SK-N-SH (cell line): ENCODE measurements at regions not wholly inside any gene's neighbourhood (a gene's known extent, or its start where the extent isn't known, plus 50 kb on each side); places are given as distances from the start of the nearest gene placed in this dataset.

Experiments
- CTCF ChIA-PET: fragments of 300-600, 350-600 bp; formaldehyde crosslinking; extraction: SDS; loops from one replicate; lab custom pipeline; 2021; lab: Yijun Ruan, JAX
- POLR2A ChIA-PET: fragments of 350-600 bp; sonication (Branson Sonifier 250); formaldehyde crosslinking; extraction: SDS; loops from one replicate; lab custom pipeline; 2020; ENCODE audit warnings: antibody characterized with exemption, inconsistent platforms; lab: Yijun Ruan, JAX
- DNase-seq: peaks from one replicate; pipeline ENCODE4 v3.0.0; 2012
- H2AFZ ChIP-seq: fragments of 200-600 bp; sonication (generic); 2 replicates; pipeline ENCODE4 v1.8.1; 2016; ENCODE audit warnings: antibody characterized with exemption, mild to moderate bottlenecking, low read depth
- H3F3A ChIP-seq: fragments of 200-600 bp; sonication (generic); replicated peaks from 2 replicates; pipeline ENCODE3; 2016; ENCODE audit warnings: antibody characterized with exemption, mild to moderate bottlenecking; ENCODE audit not compliant: insufficient read depth
- H3K27ac ChIP-seq, 2 experiments: fragments of 200-500 bp in 1 of 2; fragments of 200-600 bp in 1 of 2; sonication (Bioruptor generic) in 1 of 2; sonication (generic), shearing (Covaris generic) in 1 of 2; 2 replicates each; pipeline versions ENCODE4 v1.5.1 to v1.6.1; 2014 to 2016; ENCODE audit warnings: low read depth in 2 of 2, inconsistent platforms in 1 of 2, low read length in 1 of 2, mild to moderate bottlenecking in 1 of 2, mixed read lengths in 1 of 2
- H3K27me3 ChIP-seq: fragments of 200-600 bp; sonication (generic), shearing (Covaris generic); 2 replicates; pipeline ENCODE4 v1.6.1; 2016; ENCODE audit warnings: mixed run types; ENCODE audit not compliant: insufficient read depth
- H3K36me3 ChIP-seq, 2 experiments: fragments of 200-500 bp in 1 of 2; fragments of 200-600 bp in 1 of 2; sonication (Bioruptor generic) in 1 of 2; sonication (generic) in 1 of 2; replicated peaks in 1 of 2; 2 replicates each; pipeline versions ENCODE3 to v1.5.1; 2014 to 2016; ENCODE audit warnings: low read length in 1 of 2, mild to moderate bottlenecking in 1 of 2; ENCODE audit not compliant: insufficient read depth in 2 of 2, control insufficient read depth in 1 of 2
- H3K4me1 ChIP-seq, 2 experiments: fragments of 200-500 bp in 1 of 2; fragments of 200-600 bp in 1 of 2; sonication (Bioruptor generic) in 1 of 2; sonication (generic), shearing (Covaris generic) in 1 of 2; 2 replicates each; pipeline versions ENCODE4 v1.5.1 to v1.6.1; 2014 to 2016; ENCODE audit warnings: low read depth in 1 of 2, low read length in 1 of 2, mixed run types in 1 of 2; ENCODE audit not compliant: insufficient read depth in 2 of 2, control insufficient read depth in 1 of 2
- H3K4me2 ChIP-seq: fragments of 200-600 bp; sonication (generic), shearing (Covaris generic); 2 replicates; pipeline ENCODE4 v1.6.1; 2017; ENCODE audit warnings: mixed run types
- H3K4me3 ChIP-seq, 2 experiments: fragments of 200-500 bp in 1 of 2; fragments of 200-600 bp in 1 of 2; sonication (Bioruptor generic) in 1 of 2; sonication (generic), shearing (Covaris generic) in 1 of 2; 2 replicates each; pipeline versions ENCODE4 v1.5.1 to v1.8.1; 2014 to 2016; ENCODE audit warnings: low read depth in 2 of 2, inconsistent platforms in 1 of 2, low read length in 1 of 2, mild to moderate bottlenecking in 1 of 2, mixed read lengths in 1 of 2, moderate library complexity in 1 of 2
- H3K79me2 ChIP-seq: fragments of 200-600 bp; sonication (generic); 2 replicates; pipeline ENCODE4 v1.8.1; 2017; ENCODE audit warnings: mild to moderate bottlenecking; ENCODE audit not compliant: insufficient read depth
- H3K9ac ChIP-seq: fragments of 200-600 bp; sonication (generic); 2 replicates; pipeline ENCODE4 v1.6.1; 2017; ENCODE audit warnings: mixed run types
- H3K9me2 ChIP-seq: fragments of 200-600 bp; sonication (generic); 2 replicates; pipeline ENCODE4 v1.6.1; 2017; ENCODE audit warnings: mixed run types
- H3K9me3 ChIP-seq: fragments of 200-600 bp; sonication (generic); 2 replicates; pipeline ENCODE4 v1.6.1; 2017; ENCODE audit warnings: mixed run types, mild to moderate bottlenecking, moderate library complexity
- H4K20me1 ChIP-seq: fragments of 200-600 bp; sonication (generic); 2 replicates; pipeline ENCODE4 v1.6.1; 2017; ENCODE audit warnings: mild to moderate bottlenecking, mixed run types; ENCODE audit not compliant: insufficient read depth
- CHD2 ChIP-seq: fragments of 150-350 bp; IDR thresholded peaks from 2 replicates; pipeline ENCODE4 v1.6.1; 2018; ENCODE audit warnings: low read length; ENCODE audit not compliant: partially characterized antibody
- ELF1 ChIP-seq: IDR thresholded peaks from 2 replicates; pipeline ENCODE4 v1.4.0; 2012
- EP300 ChIP-seq, 2 experiments: IDR thresholded peaks; 2 replicates each; pipeline versions ENCODE4 v1.4.0 to v1.6.1; 2012; ENCODE audit warnings: borderline replicate concordance in 1 of 2, low read depth in 1 of 2, low read length in 1 of 2
- FOXJ3 ChIP-seq: sonication (generic); formaldehyde crosslinking; IDR thresholded peaks from 2 replicates; pipeline ENCODE4 v1.5.1; 2020; ENCODE audit warnings: mild to moderate bottlenecking, missing genetic modification reagents
- FOXM1 ChIP-seq: IDR thresholded peaks from 2 replicates; pipeline ENCODE4 v1.4.0; 2012; ENCODE audit warnings: low read depth, mild to moderate bottlenecking
- JUND ChIP-seq: IDR thresholded peaks from 2 replicates; pipeline ENCODE4 v1.4.0; 2012
- MEF2A ChIP-seq: IDR thresholded peaks from 2 replicates; pipeline ENCODE4 v1.4.0; 2012; ENCODE audit warnings: low read depth, borderline replicate concordance
- NRF1 ChIP-seq: IDR thresholded peaks from 2 replicates; pipeline ENCODE4 v1.6.1; 2012; ENCODE audit warnings: low read depth, mild to moderate bottlenecking, low read length
- POLR2AphosphoS5 ChIP-seq: IDR thresholded peaks from 2 replicates; pipeline ENCODE4 v1.6.1; 2012; ENCODE audit warnings: low read depth, low read length
- RAD21 ChIP-seq: IDR thresholded peaks from 2 replicates; pipeline ENCODE4 v1.6.1; 2012; ENCODE audit warnings: mild to moderate bottlenecking, low read length
- RFX5 ChIP-seq: IDR thresholded peaks from 2 replicates; pipeline ENCODE4 v1.6.1; 2012; ENCODE audit warnings: mild to moderate bottlenecking, improper control_type of control experiment, low read length
- RXRA ChIP-seq: IDR thresholded peaks from 2 replicates; pipeline ENCODE4 v1.4.0; 2012; ENCODE audit warnings: low read depth, mild to moderate bottlenecking, borderline replicate concordance
- TAF1 ChIP-seq: IDR thresholded peaks from 2 replicates; pipeline ENCODE4 v1.6.1; 2012; ENCODE audit warnings: low read depth, mild to moderate bottlenecking, low read length, moderate library complexity, borderline replicate concordance
- TEAD4 ChIP-seq: IDR thresholded peaks from 2 replicates; pipeline ENCODE4 v1.4.0; 2012; ENCODE audit warnings: mild to moderate bottlenecking, borderline replicate concordance; ENCODE audit not compliant: insufficient read depth
- WGBS: methylation state at CpG from one replicate; pipeline ENCODE4 v1.1.6; 2017; ENCODE audit warnings: low lambda C conversion rate; 5-methylcytosine and 5-hydroxymethylcytosine counted together
- TF ChIP-seq, protein P1 (sequence below): IDR thresholded peaks from 2 replicates; pipeline ENCODE4 v1.4.0; 2012; ENCODE audit warnings: low read depth
- TF ChIP-seq, protein P2 (sequence below): fragments of 150-350 bp; IDR thresholded peaks from 2 replicates; pipeline ENCODE4 v1.6.1; 2017; ENCODE audit warnings: antibody characterized with exemption, low read length, low read depth, borderline replicate concordance
- TF ChIP-seq, protein P3 (sequence below): IDR thresholded peaks from 2 replicates; pipeline ENCODE4 v1.4.0; 2012; ENCODE audit warnings: low read depth, borderline replicate concordance
- TF ChIP-seq, protein P4 (sequence below): fragments of 200-600 bp; sonication (generic); IDR thresholded peaks from 2 replicates; pipeline ENCODE4 v1.6.1; 2017; ENCODE audit warnings: antibody characterized with exemption, mild to moderate bottlenecking, moderate library complexity
- TF ChIP-seq, protein P5 (sequence below): IDR thresholded peaks from 2 replicates; pipeline ENCODE4; 2012
- TF ChIP-seq, protein P6 (sequence below): fragments of 150-350 bp; IDR thresholded peaks from 2 replicates; pipeline ENCODE4 v1.6.1; 2016; ENCODE audit warnings: mild to moderate bottlenecking, low read depth, low read length

DNA sequence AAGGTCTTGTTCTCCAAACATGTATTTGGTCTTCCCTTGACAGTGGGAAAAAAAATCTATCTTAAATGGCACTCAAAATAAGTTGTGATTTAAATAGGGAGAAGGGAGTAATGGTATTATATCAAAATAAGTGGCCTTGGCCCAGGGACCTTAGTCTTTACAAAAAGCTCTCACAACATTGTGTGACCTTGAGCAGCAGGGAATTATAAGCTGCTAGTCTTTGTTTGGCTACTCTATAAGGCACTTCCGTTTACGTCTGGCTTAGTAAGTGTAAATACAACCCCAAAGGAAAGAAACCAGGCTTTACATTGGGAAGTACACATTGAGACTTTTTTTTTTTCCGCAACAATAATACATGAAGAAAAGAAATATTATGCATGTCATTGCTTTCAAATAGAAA, 734.0 kb upstream of the LINC00305 start:
- Histone ChIP-seq H3K4me2 (no peak overlapping the region), H3K36me3 (no peaks in the 10 kb centered on the region), H3K9ac (no peak overlapping the region), H3F3A (no peaks in the 10 kb centered on the region), H3K27me3 (no peaks in the 10 kb centered on the region), H3K27ac (no peak overlapping the region), H4K20me1 (no peaks in the 10 kb centered on the region), H3K79me2 (no peaks in the 10 kb centered on the region), H3K4me3 (no peak overlapping the region), H3K9me2 (no peaks in the 10 kb centered on the region), H3K9me3 (no peaks in the 10 kb centered on the region), H3K4me1 (no peaks in the 10 kb centered on the region), H2AFZ (no peak overlapping the region)
- ChIA-PET CTCF (interaction anchor here (1.2 kb wide), 1 partner anchor 10 kb away, joined by 3 read pairs; no protein-coding TSS in a partner anchor), POLR2A (interaction anchor here (0.8 kb wide), 1 partner anchor 685 kb away, joined by 3 read pairs; no protein-coding TSS in a partner anchor)
- TF ChIP-seq, protein P1, sequence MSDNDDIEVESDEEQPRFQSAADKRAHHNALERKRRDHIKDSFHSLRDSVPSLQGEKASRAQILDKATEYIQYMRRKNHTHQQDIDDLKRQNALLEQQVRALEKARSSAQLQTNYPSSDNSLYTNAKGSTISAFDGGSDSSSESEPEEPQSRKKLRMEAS, result no peak
- no peak for TF ChIP-seq TAF1
- TF ChIP-seq, protein P2, sequence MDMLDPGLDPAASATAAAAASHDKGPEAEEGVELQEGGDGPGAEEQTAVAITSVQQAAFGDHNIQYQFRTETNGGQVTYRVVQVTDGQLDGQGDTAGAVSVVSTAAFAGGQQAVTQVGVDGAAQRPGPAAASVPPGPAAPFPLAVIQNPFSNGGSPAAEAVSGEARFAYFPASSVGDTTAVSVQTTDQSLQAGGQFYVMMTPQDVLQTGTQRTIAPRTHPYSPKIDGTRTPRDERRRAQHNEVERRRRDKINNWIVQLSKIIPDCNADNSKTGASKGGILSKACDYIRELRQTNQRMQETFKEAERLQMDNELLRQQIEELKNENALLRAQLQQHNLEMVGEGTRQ, result no peak
- TF ChIP-seq RXRA, result no peak
- TF ChIP-seq, protein P3, sequence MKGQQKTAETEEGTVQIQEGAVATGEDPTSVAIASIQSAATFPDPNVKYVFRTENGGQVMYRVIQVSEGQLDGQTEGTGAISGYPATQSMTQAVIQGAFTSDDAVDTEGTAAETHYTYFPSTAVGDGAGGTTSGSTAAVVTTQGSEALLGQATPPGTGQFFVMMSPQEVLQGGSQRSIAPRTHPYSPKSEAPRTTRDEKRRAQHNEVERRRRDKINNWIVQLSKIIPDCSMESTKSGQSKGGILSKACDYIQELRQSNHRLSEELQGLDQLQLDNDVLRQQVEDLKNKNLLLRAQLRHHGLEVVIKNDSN, result no peak
- no peak for TF ChIP-seq MEF2A
- TF ChIP-seq JUND, result no peak
- no peak for TF ChIP-seq TEAD4
- TF ChIP-seq ELF1, result no peak
- TF ChIP-seq POLR2AphosphoS5, result no peak
- TF ChIP-seq, protein P4, sequence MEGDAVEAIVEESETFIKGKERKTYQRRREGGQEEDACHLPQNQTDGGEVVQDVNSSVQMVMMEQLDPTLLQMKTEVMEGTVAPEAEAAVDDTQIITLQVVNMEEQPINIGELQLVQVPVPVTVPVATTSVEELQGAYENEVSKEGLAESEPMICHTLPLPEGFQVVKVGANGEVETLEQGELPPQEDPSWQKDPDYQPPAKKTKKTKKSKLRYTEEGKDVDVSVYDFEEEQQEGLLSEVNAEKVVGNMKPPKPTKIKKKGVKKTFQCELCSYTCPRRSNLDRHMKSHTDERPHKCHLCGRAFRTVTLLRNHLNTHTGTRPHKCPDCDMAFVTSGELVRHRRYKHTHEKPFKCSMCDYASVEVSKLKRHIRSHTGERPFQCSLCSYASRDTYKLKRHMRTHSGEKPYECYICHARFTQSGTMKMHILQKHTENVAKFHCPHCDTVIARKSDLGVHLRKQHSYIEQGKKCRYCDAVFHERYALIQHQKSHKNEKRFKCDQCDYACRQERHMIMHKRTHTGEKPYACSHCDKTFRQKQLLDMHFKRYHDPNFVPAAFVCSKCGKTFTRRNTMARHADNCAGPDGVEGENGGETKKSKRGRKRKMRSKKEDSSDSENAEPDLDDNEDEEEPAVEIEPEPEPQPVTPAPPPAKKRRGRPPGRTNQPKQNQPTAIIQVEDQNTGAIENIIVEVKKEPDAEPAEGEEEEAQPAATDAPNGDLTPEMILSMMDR, result no peak
- DNase-seq, result no peak
- WGBS, result 64% methylated on average over 3 of the region's 3 CpGs

DNA sequence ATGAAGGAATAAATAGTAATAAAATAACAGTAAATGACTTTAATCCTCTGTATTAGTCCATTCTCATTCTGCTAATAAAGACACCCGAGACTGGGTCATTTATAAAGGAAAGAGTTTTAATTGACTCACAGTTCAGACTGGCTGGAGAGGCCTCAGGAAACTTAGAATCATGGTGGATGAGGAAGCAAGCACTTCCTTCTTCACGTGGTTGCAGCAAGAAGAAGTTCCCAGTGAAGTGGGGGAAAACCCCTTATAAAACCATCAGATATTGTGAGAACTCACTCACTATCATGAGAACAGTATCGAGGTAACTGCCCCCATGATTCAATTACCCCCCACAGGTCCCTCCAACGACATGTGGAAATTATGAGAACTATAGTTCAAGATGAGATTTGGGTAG, 727.9 kb upstream of the LINC00305 start:
- no peaks in the 10 kb centered on the region for H3K36me3 ChIP-seq
- DNase-seq, result no peak
- H3K4me1 ChIP-seq, result no peaks in the 10 kb centered on the region
- CTCF ChIA-PET, result no interaction called here
- no peaks in the 10 kb centered on the region for H3K79me2 ChIP-seq
- H3F3A ChIP-seq, result no peaks in the 10 kb centered on the region
- H3K4me2 ChIP-seq, result no peak overlapping the region
- H3K4me3 ChIP-seq, result no peak overlapping the region
- POLR2A ChIA-PET, result no interaction called here
- no peak overlapping the region for H2AFZ ChIP-seq
- no peak overlapping the region for H3K9ac ChIP-seq
- H3K9me3 ChIP-seq, result no peaks in the 10 kb centered on the region
- H3K9me2 ChIP-seq, result no peaks in the 10 kb centered on the region
- H3K27ac ChIP-seq, result no peak overlapping the region
- no peaks in the 10 kb centered on the region for H3K27me3 ChIP-seq
- WGBS, result 13% methylated on average over 4 of the region's 4 CpGs
- no peaks in the 10 kb centered on the region for H4K20me1 ChIP-seq
- TF ChIP-seq CHD2 (no peak), POLR2AphosphoS5 (no peak), FOXM1 (no peak), FOXJ3 (CRISPR knock-in tag) (no peak), RFX5 (no peak), JUND (no peak), NRF1 (no peak), EP300 (IDR thresholded peaks at IDR 0.05; ENCODE audit: borderline replicate concordance in 1 of 2, low read depth in 1 of 2, low read length in 1 of 2) (no peak), RAD21 (no peak), RXRA (no peak)
- TF ChIP-seq, protein P2, result no peak
- TF ChIP-seq, protein P5, sequence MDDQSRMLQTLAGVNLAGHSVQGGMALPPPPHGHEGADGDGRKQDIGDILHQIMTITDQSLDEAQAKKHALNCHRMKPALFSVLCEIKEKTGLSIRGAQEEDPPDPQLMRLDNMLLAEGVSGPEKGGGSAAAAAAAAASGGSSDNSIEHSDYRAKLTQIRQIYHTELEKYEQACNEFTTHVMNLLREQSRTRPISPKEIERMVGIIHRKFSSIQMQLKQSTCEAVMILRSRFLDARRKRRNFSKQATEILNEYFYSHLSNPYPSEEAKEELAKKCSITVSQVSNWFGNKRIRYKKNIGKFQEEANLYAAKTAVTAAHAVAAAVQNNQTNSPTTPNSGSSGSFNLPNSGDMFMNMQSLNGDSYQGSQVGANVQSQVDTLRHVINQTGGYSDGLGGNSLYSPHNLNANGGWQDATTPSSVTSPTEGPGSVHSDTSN, result no peak
- TF ChIP-seq, protein P6, sequence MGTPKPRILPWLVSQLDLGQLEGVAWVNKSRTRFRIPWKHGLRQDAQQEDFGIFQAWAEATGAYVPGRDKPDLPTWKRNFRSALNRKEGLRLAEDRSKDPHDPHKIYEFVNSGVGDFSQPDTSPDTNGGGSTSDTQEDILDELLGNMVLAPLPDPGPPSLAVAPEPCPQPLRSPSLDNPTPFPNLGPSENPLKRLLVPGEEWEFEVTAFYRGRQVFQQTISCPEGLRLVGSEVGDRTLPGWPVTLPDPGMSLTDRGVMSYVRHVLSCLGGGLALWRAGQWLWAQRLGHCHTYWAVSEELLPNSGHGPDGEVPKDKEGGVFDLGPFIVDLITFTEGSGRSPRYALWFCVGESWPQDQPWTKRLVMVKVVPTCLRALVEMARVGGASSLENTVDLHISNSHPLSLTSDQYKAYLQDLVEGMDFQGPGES, result no peak
- TF ChIP-seq, protein P3, result no peak
